H1 (cell line): ENCODE measurements at regions not wholly inside any gene's neighbourhood (a gene's known extent, or its start where the extent isn't known, plus 50 kb on each side); places are given as distances from the start of the nearest gene placed in this dataset.
A peak's percentile ranks its signal among the peaks of the same experiment; 100 is the strongest.

Experiments
- CTCF ChIA-PET: fragments of 300-600 bp; sonication (Branson Sonifier 250); formaldehyde crosslinking; loops from one replicate; lab custom pipeline; 2021; ENCODE audit not compliant: partially characterized antibody; lab: Charles Lee
- POLR2A ChIA-PET: fragments of 300-600 bp; sonication (Branson Sonifier 250); formaldehyde crosslinking; loops from one replicate; lab custom pipeline; 2021; ENCODE audit warnings: inconsistent platforms; ENCODE audit not compliant: partially characterized antibody; lab: Charles Lee
- DNase-seq, 2 experiments: peaks; one replicate each; pipeline versions ENCODE4 v3.0.0 to v3.0.0-alpha.2; 2010 to 2022; ENCODE audit warnings: low spot score in 2 of 2, low read depth in 1 of 2, mixed read lengths in 1 of 2
- FAIRE-seq: peaks from 2 replicates; lab custom pipeline; 2011; peaks lifted over from hg19 to GRCh38; lab: Jason Lieb, UNC
- H2AFZ ChIP-seq: 2 replicates; pipeline ENCODE4 v1.8.1; 2012; ENCODE audit warnings: low read length, inconsistent platforms
- H2AK5ac ChIP-seq: 2 replicates; pipeline ENCODE4 v1.6.1; 2013; ENCODE audit warnings: low read depth, low read length
- H2BK120ac ChIP-seq: replicated peaks from 2 replicates; pipeline ENCODE3; 2013; ENCODE audit warnings: low read depth, low read length, inconsistent platforms
- H2BK12ac ChIP-seq: 2 replicates; pipeline ENCODE4 v1.6.1; 2013; ENCODE audit warnings: low read depth, low read length
- H2BK15ac ChIP-seq: 2 replicates; pipeline ENCODE4 v1.6.1; 2013; ENCODE audit warnings: low read length
- H2BK20ac ChIP-seq: 2 replicates; pipeline ENCODE4 v1.6.1; 2013; ENCODE audit warnings: low read length
- H2BK5ac ChIP-seq: 2 replicates; pipeline ENCODE4 v1.6.1; 2013; ENCODE audit warnings: low read depth, low read length
- H3K14ac ChIP-seq: 2 replicates; pipeline ENCODE4 v1.6.1; 2013; ENCODE audit warnings: inconsistent platforms; ENCODE audit not compliant: insufficient read length
- H3K18ac ChIP-seq: 2 replicates; pipeline ENCODE4 v1.6.1; 2013; ENCODE audit warnings: low read length; ENCODE audit errors: extremely low read depth
- H3K23ac ChIP-seq: 2 replicates; pipeline ENCODE4 v1.6.1; 2013; ENCODE audit warnings: inconsistent platforms; ENCODE audit not compliant: insufficient read length
- H3K23me2 ChIP-seq: 2 replicates; pipeline ENCODE4 v1.6.1; 2013; ENCODE audit warnings: low read depth, low read length
- H3K27ac ChIP-seq: 2 replicates; pipeline ENCODE4 v1.6.1; 2011; ENCODE audit warnings: low read depth, low read length, inconsistent platforms
- H3K27me3 ChIP-seq, 4 experiments: replicated peaks in 1 of 4; 1 replicate in 1 of 4; 2 replicates in 3 of 4; pipeline versions ENCODE4 v1.6.1 to v1.8.1; 2011 to 2013; ENCODE audit warnings: low read length in 3 of 4, mild to moderate bottlenecking in 3 of 4, inconsistent platforms in 2 of 4, mixed read lengths in 2 of 4, moderate library complexity in 1 of 4; ENCODE audit not compliant: control insufficient read depth in 3 of 4, insufficient read depth in 3 of 4; ENCODE audit errors: extremely low read depth in 1 of 4
- H3K36me3 ChIP-seq, 4 experiments: 2 replicates each; pipeline versions ENCODE4 v1.6.1 to v1.8.1; 2011 to 2013; ENCODE audit warnings: mild to moderate bottlenecking in 4 of 4, low read length in 3 of 4, moderate library complexity in 2 of 4, control low read depth in 1 of 4, inconsistent platforms in 1 of 4; ENCODE audit not compliant: insufficient read depth in 4 of 4, control insufficient read depth in 2 of 4
- H3K4ac ChIP-seq: replicated peaks from 2 replicates; pipeline ENCODE3; 2013; ENCODE audit warnings: low read length, low read depth, mixed read lengths, inconsistent platforms; ENCODE audit not compliant: insufficient read length
- H3K4me1 ChIP-seq, 4 experiments: replicated peaks in 1 of 4; 1 replicate in 1 of 4; 2 replicates in 3 of 4; pipeline versions ENCODE4 v1.6.1 to v1.8.1; 2011 to 2013; ENCODE audit warnings: low read length in 3 of 4, inconsistent platforms in 2 of 4, mixed read lengths in 1 of 4; ENCODE audit not compliant: insufficient read depth in 4 of 4, control insufficient read depth in 3 of 4
- H3K4me2 ChIP-seq, 2 experiments: 2 replicates each; pipeline versions ENCODE4 v1.6.1 to v1.8.1; 2011 to 2013; ENCODE audit warnings: low read depth in 2 of 2, low read length in 2 of 2, control low read depth in 1 of 2, inconsistent platforms in 1 of 2, mild to moderate bottlenecking in 1 of 2; ENCODE audit not compliant: insufficient read depth in 1 of 2
- H3K4me3 ChIP-seq, 4 experiments: fragments of 200-600, 300-600 bp in 1 of 4; sonication (generic), shearing (Covaris generic), sonication (Bioruptor Twin) in 1 of 4; 2 replicates each; pipeline versions ENCODE4 v1.5.1 to v1.8.1; 2011 to 2016; ENCODE audit warnings: low read length in 4 of 4, low read depth in 3 of 4, control low read depth in 2 of 4, inconsistent platforms in 2 of 4, mild to moderate bottlenecking in 2 of 4, mixed read lengths in 1 of 4, moderate library complexity in 1 of 4; ENCODE audit not compliant: insufficient read depth in 2 of 4; ENCODE audit errors: extremely low read depth in 1 of 4
- H3K56ac ChIP-seq: replicated peaks from 2 replicates; pipeline ENCODE3; 2013; ENCODE audit warnings: low read depth, mild to moderate bottlenecking, mixed read lengths, low read length, inconsistent platforms; ENCODE audit not compliant: insufficient read length
- H3K79me1 ChIP-seq: 2 replicates; pipeline ENCODE4 v1.6.1; 2013; ENCODE audit warnings: low read depth, low read length, control low read depth
- H3K79me2 ChIP-seq, 2 experiments: 2 replicates each; pipeline versions ENCODE4 v1.6.1 to v1.8.1; 2012 to 2013; ENCODE audit warnings: low read length in 2 of 2, mild to moderate bottlenecking in 2 of 2, inconsistent platforms in 1 of 2; ENCODE audit not compliant: insufficient read depth in 2 of 2, control insufficient read depth in 1 of 2
- H3K9ac ChIP-seq, 4 experiments: replicated peaks in 1 of 4; 1 replicate in 1 of 4; 2 replicates in 3 of 4; pipeline versions ENCODE4 v1.6.1 to v1.8.1; 2011 to 2013; ENCODE audit warnings: low read depth in 3 of 4, low read length in 3 of 4, control low read depth in 2 of 4, mild to moderate bottlenecking in 2 of 4, moderate library complexity in 2 of 4, inconsistent platforms in 1 of 4; ENCODE audit errors: extremely low read depth in 1 of 4
- H3K9me3 ChIP-seq, 2 experiments: 2 replicates each; pipeline versions ENCODE4 v1.6.1 to v1.8.1; 2012 to 2013; ENCODE audit warnings: mild to moderate bottlenecking in 2 of 2, moderate library complexity in 2 of 2, control low read depth in 1 of 2, inconsistent platforms in 1 of 2, low read depth in 1 of 2, low read length in 1 of 2, mixed read lengths in 1 of 2; ENCODE audit not compliant: insufficient read depth in 2 of 2
- H4K20me1 ChIP-seq, 2 experiments: replicated peaks in 1 of 2; 2 replicates each; pipeline versions ENCODE3 to v1.8.1; 2011 to 2013; ENCODE audit warnings: inconsistent platforms in 2 of 2, low read length in 2 of 2, mild to moderate bottlenecking in 1 of 2; ENCODE audit not compliant: insufficient read depth in 2 of 2, control insufficient read depth in 1 of 2
- H4K5ac ChIP-seq: 2 replicates; pipeline ENCODE4 v1.6.1; 2013; ENCODE audit warnings: low read length, low read depth, mixed read lengths, inconsistent platforms; ENCODE audit not compliant: insufficient read length
- H4K8ac ChIP-seq: 2 replicates; pipeline ENCODE4 v1.8.0; 2013; ENCODE audit warnings: mild to moderate bottlenecking, moderate library complexity, low read length, inconsistent platforms; ENCODE audit not compliant: insufficient read depth; ENCODE audit errors: extremely low read depth
- H4K91ac ChIP-seq: replicated peaks from 2 replicates; pipeline ENCODE3; 2013; ENCODE audit warnings: low read length, mixed read lengths, inconsistent platforms; ENCODE audit not compliant: insufficient read length
- BACH1 ChIP-seq: IDR thresholded peaks from 2 replicates; pipeline ENCODE4 v1.6.1; 2012; ENCODE audit warnings: low read length, improper control_type of control experiment
- BCL11A ChIP-seq, 2 experiments: IDR thresholded peaks; one replicate each; pipeline ENCODE4 v1.6.1; 2011; ENCODE audit warnings: low read depth in 2 of 2, low read length in 2 of 2, mild to moderate bottlenecking in 2 of 2
- CREB1 ChIP-seq: IDR thresholded peaks from 2 replicates; pipeline ENCODE4 v1.6.1; 2012; ENCODE audit warnings: inconsistent platforms
- CTBP2 ChIP-seq: IDR thresholded peaks from 2 replicates; pipeline ENCODE4 v1.7.0; 2011; ENCODE audit warnings: borderline replicate concordance, mild to moderate bottlenecking, moderate library complexity, mixed read lengths, low read length; ENCODE audit not compliant: insufficient read depth, insufficient read length
- HDAC6 ChIP-seq: IDR thresholded peaks from one replicate; pipeline ENCODE4 v1.7.1; 2012; ENCODE audit warnings: low read depth, mild to moderate bottlenecking, inconsistent platforms, low read length, moderate library complexity
- KDM1A ChIP-seq: fragments of 200-600, 300-600 bp; sonication (generic); IDR thresholded peaks from 2 replicates; pipeline ENCODE4 v1.7.1; 2016; ENCODE audit warnings: mild to moderate bottlenecking, low read length, borderline replicate concordance
- RNF2 ChIP-seq: fragments of 200-900, 300-1000 bp; sonication (generic); IDR thresholded peaks from 2 replicates; pipeline ENCODE4 v1.7.1; 2016; ENCODE audit warnings: borderline replicate concordance, low read depth, mild to moderate bottlenecking, antibody characterized with exemption, low read length; ENCODE audit not compliant: poor library complexity, severe bottlenecking; ENCODE audit errors: missing control alignments
- SP4 ChIP-seq: IDR thresholded peaks from 2 replicates; pipeline ENCODE4 v1.6.1; 2012; ENCODE audit warnings: low read length, inconsistent platforms
- SUZ12 ChIP-seq: fragments of 200-600 bp; sonication (generic); IDR thresholded peaks from 2 replicates; pipeline ENCODE4 v1.6.1; 2012; ENCODE audit warnings: mild to moderate bottlenecking, inconsistent platforms, low read length, moderate library complexity, mixed read lengths
- TAF1 ChIP-seq: IDR thresholded peaks from 2 replicates; pipeline ENCODE4 v1.6.1; 2011; ENCODE audit warnings: mild to moderate bottlenecking, low read depth, low read length
- WGBS, 2 experiments: shearing (Covaris generic) in 1 of 2; methylation state at CpG; one replicate each; pipeline versions ENCODE4 v1.1.6 to v1.1.7; 2013 to 2015; ENCODE audit warnings: low lambda C conversion rate in 2 of 2, mixed read lengths in 2 of 2, inconsistent platforms in 1 of 2, low coverage in 1 of 2, missing lambda C conversion rate in 1 of 2; ENCODE audit not compliant: insufficient replicate concordance in 2 of 2, insufficient coverage in 1 of 2, insufficient read length in 1 of 2; ENCODE audit errors: extremely low coverage in 1 of 2, missing lambda C conversion rate in 1 of 2; 5-methylcytosine and 5-hydroxymethylcytosine counted together
- TF ChIP-seq, protein P1 (sequence below): IDR thresholded peaks from 2 replicates; pipeline ENCODE4 v1.6.1; 2012; ENCODE audit warnings: low read length, inconsistent platforms

DNA sequence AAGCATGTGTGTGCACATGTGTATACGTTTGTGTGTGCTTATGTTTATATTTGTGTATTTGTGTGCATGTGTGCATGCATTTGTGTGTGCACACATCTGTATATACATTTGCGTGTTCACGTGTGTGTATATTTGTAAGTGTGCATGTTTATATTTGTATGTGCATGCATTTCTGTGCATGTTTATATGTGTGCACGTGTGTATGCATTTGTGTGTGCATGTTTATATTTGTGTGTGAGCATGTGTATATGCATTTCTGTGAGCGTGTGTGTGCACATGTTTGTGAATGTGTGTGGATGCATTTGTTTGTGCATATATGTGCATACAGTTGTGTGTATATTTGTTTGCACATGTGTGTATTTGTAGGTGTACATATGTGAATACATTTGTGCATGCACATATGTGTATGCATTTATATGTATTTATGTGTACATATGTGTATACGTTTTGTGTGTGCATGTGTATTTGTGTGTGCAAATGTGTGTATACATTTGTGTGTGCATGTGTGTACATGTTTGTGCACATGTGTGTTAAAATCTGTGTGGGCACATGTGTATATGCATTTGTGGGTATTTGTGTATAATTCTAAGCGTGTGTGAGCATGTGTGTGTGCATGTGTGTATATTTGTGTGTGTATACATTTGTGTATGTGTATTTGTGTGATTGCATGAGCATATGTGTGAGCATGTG, 140.4 kb upstream of the AFDN start:
- Histone ChIP-seq H3K18ac (no peak overlapping the region), H3K27me3 (no peaks in the 10 kb centered on the region; a peak in 2 of 7 replicates), H3K14ac (no peak overlapping the region), H3K4me3 (no peak overlapping the region), H4K91ac (no peak overlapping the region), H3K23me2 (peaks cover 5% of the 10 kb centered on the region; the same call in 1 of the 2 replicates), H2BK15ac (peak overlapping the region; percentile 36; the same call in 1 of the 2 replicates), H2AFZ (no peak overlapping the region), H3K4me1 (peaks cover 0 to 14% (median 2%) of the 10 kb centered on the region in 4 experiments; a peak in 4 of 7 replicates), H3K9ac (no peak overlapping the region), H2BK20ac (no peak overlapping the region), H3K79me2 (no peaks in the 10 kb centered on the region), H2BK5ac (no peak overlapping the region), H4K20me1 (peaks cover 0 to 1% of the 10 kb centered on the region in 2 experiments), H3K23ac (no peak overlapping the region), H3K4me2 (no peak overlapping the region), H3K4ac (peak overlapping the region; percentile 71), H2BK120ac (no peak overlapping the region), H3K9me3 (no peaks in the 10 kb centered on the region; a peak in 1 of 4 replicates), H3K36me3 (no peaks in the 10 kb centered on the region), H2AK5ac (0 out of 2 replicates have a peak overlapping the region, but pooled peaks have one; percentile 87), H4K5ac (no peak overlapping the region), H4K8ac (no peak overlapping the region), H3K79me1 (no peaks in the 10 kb centered on the region), H3K27ac (no peak overlapping the region), H2BK12ac (peak overlapping the region; percentile 53; the same call in 1 of the 2 replicates), H3K56ac (no peak overlapping the region)
- 73% methylated on average over 7 of the region's 7 CpGs; no CpG with 5 or more reads in 1 of the 2 experiments for WGBS, 2 experiments
- ChIA-PET POLR2A (no interaction called here), CTCF (no interaction called here)
- no peak for FAIRE-seq
- no peak for DNase-seq
- TF ChIP-seq RNF2 (no peak), SUZ12 (no peak), BACH1 (no peak), KDM1A (no peak), CREB1 (no peak), HDAC6 (no peak), BCL11A (IDR thresholded peaks at IDR 0.05; ENCODE audit: low read depth in 2 of 2, low read length in 2 of 2) (no peak), SP4 (no peak), CTBP2 (no peak), TAF1 (no peak)
- TF ChIP-seq, protein P1, sequence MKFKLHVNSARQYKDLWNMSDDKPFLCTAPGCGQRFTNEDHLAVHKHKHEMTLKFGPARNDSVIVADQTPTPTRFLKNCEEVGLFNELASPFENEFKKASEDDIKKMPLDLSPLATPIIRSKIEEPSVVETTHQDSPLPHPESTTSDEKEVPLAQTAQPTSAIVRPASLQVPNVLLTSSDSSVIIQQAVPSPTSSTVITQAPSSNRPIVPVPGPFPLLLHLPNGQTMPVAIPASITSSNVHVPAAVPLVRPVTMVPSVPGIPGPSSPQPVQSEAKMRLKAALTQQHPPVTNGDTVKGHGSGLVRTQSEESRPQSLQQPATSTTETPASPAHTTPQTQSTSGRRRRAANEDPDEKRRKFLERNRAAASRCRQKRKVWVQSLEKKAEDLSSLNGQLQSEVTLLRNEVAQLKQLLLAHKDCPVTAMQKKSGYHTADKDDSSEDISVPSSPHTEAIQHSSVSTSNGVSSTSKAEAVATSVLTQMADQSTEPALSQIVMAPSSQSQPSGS: no peak
